NCI-H446 treated with DMSO at 0.1 percent for 48 hours (cell line): ENCODE measurements at regions not wholly inside any gene's neighbourhood (a gene's known extent, or its start where the extent isn't known, plus 50 kb on each side); places are given as distances from the start of the nearest gene placed in this dataset.

Experiments used
- DNase-seq: peaks from one replicate; lab custom pipeline; 2025; lab: John Stamatoyannopoulos, UW

DNA sequence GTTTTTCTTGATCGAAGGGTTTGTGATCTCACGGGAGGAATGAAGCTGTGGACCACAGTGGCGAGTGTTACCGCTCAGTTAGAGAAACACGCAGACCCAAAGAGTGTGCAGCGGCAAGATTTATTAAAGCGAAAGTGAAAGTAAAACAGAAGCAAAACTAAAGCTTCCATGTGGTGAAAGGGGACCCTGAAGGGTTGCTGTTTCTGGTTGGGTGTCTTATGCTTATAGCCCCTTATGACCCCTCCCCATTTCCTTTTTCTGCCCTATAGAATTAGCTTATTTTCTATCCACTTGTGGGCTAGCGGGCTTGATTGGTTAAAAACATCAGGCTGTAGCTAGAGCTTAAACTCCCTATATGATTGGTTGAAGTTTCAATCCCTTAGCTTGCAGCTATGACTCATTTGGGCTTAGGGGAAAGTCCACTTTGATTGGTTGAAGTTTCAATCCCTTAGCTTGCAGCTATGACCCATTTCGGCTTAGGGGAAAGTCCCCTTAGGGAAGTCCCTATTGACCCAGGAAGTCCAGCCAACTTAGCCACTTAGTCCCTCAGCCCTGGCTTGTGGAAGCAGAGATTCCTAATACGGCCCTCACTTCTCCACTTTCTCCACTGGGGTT, 171.2 kb upstream of the NWD2 start:
- DNase-seq = no peak

DNA sequence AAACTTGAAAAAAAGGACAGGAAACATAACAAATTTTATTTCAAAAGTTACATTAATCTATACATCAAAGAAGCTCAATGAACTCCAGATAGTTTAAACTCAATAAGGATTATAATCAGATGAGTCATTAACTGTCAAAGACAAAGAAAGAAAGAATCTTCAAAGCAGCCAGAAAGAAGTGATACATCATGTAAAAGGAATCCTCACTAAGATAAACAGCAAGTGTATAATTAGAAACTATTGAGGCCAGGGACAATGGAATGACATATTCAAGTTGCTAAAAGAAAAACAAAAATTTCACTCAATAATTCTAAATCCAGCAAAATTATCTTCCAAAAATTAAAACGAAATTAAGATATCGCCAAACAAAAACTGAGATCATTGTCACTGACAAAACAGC, 161.6 kb upstream of the NWD2 start:
- no peak for DNase-seq

DNA sequence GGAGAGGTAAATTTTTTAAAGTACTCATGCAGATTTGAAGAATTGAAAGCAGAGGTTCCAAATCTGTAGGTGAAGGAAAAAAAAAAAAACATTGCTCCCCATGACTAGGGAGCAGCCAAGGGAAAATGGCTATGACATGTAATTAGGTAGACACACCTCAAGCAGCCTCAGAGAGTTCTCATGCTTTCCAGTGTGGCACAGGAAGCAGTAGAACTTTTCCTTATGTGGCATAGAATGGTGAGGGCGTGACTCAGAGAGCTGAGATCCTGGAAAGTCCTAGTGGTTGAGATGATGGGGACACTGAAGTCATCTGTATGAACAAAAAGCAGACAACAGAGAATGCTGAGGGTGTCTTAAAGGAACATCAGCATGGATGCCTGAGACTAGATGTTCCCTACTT, 148.6 kb upstream of the NWD2 start:
- DNase-seq = no peak

GRCh38 chr4:37101182-37101581, 143.4 kb upstream of the NWD2 start:
- DNase-seq = no peak

GRCh38 chr4:37101686-37102085, 142.9 kb upstream of the NWD2 start:
- DNase-seq = no peak

DNA sequence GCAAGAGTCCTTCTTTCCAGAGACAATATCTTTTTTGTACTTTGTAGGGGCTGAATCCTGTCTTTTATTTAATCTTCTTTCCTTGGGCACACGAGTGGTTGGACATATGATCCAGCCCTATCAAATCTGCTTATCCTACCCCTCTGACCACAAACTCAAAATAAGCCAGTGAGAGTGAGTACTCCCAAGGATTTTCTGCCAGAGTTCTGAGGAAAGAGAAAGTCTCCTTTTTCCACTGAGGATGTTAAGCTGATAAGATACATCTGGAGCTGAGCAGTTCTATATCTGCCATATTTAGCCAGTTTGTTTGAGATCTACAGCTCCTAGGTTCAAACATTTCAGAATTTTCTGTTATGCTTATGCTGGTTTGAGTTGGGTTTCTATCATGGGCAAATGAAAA, 134.8 kb upstream of the NWD2 start:
- no peak for DNase-seq

- DNase-seq = no peak
Observed at GRCh38 chr4:37124800-37125199, 119.7 kb upstream of the NWD2 start.

- DNase-seq = no peak
Observed at GRCh38 chr4:37126051-37126450, 118.5 kb upstream of the NWD2 start.

- DNase-seq = no peak
Observed at GRCh38 chr4:37130465-37130864, 114.1 kb upstream of the NWD2 start.

- no peak for DNase-seq
Observed at GRCh38 chr4:37132351-37132974, 112.1 kb upstream of the NWD2 start.

DNA sequence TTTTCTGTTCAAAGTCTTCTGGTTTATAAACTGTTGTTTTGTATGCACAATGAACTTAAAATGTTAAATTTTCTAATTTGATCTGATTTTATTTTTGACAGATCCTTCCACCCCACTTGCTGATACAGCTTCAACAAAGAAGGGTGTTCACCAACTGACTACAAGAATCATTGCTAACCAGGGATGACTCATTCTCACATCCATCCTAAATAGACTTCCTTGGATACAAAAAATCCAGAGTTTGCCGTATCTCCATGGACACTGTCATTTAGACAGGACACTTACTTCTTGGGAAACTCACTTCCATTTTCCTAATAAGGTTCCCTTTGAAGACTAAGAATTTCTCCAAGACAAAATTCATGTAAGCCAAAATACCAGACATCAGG, 111.6 kb upstream of the NWD2 start:
- no peak for DNase-seq

GRCh38 chr4:37138019-37138653, 106.4 kb upstream of the NWD2 start:
- DNase-seq = no peak

DNA sequence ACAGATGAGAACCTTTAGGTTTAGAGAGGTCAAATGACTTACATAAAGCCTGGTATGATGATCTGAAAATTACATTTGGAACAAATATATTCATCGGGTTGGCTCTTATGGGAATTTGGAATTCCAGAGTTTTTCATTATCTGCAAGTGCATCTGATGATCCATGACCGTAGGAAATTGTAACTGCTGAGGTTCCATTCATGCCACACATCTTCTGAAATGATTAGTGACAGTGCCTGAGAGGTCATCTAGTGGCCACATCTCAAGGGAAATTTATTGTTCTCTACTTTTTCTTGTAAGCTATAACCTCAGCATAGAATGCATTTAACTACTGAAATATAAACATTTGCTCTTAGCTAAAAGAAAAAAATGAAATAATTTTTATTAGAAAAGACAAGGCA, 105.8 kb upstream of the NWD2 start:
- DNase-seq = no peak

DNA sequence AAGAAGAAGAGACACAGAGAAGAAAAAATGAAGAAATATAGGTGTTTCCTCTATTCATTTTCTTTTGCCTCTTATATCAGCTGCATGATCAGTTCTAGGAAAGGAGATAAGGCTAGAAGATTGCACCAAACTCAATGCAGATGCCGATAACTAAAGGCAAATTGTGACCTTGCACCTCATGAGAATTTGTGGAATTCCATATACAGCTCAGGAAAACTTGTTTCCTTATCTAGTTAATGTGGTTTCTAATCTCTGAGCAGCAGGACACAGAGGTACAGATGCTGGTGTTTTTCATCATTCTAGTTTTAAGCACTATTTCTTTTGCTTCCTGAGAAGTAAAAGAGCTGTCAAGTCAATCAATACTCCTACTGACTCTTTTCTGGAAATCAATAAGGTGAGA, 104.6 kb upstream of the NWD2 start:
- DNase-seq = no peak

- DNase-seq = no peak
Observed at GRCh38 chr4:37146260-37146659, 98.3 kb upstream of the NWD2 start.

DNA sequence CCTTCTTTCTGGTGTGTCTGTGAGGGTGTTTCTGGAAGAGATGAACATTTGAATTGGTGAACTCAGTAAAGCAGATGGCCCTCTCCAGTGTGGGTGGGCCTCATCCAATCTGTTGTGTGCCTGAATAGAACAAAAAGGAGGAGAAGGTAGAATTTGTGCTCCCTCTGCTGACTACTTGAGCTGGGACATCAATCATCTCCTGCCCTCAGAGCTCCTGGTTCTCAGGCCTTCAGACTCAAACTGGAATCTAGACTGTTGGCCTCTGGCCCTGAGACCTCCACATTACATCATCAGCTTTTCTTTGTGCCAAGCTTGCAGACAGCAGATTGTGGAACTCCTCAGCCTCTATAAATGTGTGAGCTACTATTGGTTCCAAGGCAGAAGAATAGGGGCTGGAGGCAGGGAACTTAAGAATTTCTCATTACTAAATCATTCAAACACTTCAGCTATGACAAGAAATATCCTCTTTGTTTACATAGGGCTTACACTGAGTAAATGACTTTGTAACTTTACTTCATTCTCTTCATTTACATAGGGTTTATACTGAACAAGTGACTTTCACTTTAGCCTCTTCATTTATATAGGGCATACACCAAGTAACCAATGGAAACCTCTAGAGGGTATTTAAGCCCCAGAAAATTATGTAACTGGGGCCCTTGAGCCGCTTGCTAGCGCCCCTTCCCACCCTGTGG, 86.9 kb upstream of the NWD2 start:
- peak; percentile 98 for DNase-seq

- no peak for DNase-seq
Observed at GRCh38 chr4:37160653-37161052, 83.9 kb upstream of the NWD2 start.

- no peak for DNase-seq
Observed at GRCh38 chr4:37165844-37166243, 78.7 kb upstream of the NWD2 start.

DNA sequence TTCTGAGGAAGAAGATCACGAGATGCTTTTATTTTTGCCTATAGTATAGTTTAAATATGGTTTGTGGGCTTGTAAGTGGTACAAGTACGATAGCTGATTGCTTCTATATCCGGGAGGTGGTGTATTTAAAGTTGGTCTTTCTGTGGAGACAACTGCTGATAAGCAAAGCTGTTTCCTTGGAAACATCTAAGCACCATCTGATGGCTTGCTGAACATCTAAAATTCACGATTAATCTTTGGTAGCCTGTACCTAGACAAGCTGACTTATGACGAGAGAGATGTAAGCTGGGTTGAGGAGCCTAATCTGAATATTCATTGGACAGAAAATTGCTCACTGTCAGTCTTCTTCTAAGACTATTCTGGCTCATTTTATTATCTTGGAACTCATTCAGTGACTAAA, 74.6 kb upstream of the NWD2 start:
- DNase-seq = no peak

- DNase-seq = no peak
Observed at GRCh38 chr4:37188100-37188499, 56.4 kb upstream of the NWD2 start.
